ENCODE measurements at regions not wholly inside any gene's neighbourhood (a gene's known extent, or its start where the extent isn't known, plus 50 kb on each side); places are given as distances from the start of the nearest gene placed in this dataset.

GRCh38 chr5:62979472-62979871 is 400.9 kb downstream of the LRRC70 start:
- TF ChIP-seq, protein P1, sequence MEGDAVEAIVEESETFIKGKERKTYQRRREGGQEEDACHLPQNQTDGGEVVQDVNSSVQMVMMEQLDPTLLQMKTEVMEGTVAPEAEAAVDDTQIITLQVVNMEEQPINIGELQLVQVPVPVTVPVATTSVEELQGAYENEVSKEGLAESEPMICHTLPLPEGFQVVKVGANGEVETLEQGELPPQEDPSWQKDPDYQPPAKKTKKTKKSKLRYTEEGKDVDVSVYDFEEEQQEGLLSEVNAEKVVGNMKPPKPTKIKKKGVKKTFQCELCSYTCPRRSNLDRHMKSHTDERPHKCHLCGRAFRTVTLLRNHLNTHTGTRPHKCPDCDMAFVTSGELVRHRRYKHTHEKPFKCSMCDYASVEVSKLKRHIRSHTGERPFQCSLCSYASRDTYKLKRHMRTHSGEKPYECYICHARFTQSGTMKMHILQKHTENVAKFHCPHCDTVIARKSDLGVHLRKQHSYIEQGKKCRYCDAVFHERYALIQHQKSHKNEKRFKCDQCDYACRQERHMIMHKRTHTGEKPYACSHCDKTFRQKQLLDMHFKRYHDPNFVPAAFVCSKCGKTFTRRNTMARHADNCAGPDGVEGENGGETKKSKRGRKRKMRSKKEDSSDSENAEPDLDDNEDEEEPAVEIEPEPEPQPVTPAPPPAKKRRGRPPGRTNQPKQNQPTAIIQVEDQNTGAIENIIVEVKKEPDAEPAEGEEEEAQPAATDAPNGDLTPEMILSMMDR (conservative IDR thresholded peaks at IDR 0.05; ENCODE audit: low read length) = no peak
- no peak for TF ChIP-seq EZH2phosphoT487 (IDR thresholded peaks at IDR 0.05; ENCODE audit: borderline replicate concordance, low read depth, low read length)
